ENCODE measurements at regions not wholly inside any gene's neighbourhood (a gene's known extent, or its start where the extent isn't known, plus 50 kb on each side); places are given as distances from the start of the nearest gene placed in this dataset.

DNA sequence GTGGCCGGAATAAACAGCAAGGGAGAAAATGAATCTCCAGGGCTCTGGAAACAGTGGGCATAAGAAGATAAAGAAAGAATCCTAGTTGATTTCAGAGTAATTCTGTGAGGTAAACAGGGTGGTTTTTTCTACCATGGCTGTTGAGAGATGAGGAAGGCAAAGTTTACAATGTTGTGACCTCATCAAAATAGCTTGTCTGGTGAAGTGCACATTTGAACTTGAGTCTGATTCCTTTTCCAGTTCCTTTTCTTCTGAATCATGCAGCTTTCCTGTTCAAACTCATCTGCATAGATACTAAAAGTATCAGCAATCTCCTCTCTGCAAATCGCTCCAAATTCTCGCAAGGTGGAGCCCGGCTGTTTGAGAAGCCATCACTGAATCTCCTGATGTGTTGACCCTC is 161.7 kb downstream of the PLPP3 start:
- no peak for DNase-seq

DNA sequence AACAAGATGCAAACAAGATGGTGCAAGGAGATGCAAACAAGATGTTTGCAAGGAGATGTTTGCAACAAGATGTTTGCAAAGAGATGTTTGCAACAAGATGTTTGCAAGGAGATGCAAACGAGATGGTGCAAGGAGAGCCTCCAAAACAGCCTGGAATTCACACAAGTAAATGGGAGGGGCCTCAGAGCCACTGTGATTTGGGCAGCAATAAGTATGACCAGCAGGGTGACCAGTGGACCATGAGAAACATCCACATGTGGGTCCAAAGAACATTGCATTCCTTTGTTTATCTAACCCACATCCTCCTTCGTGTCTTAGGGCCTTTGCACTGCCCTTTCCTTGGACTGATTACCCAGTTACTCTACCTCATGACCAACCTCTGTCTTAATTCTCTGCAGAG is 162.9 kb downstream of the PLPP3 start:
- DNase-seq, result no peak

DNA sequence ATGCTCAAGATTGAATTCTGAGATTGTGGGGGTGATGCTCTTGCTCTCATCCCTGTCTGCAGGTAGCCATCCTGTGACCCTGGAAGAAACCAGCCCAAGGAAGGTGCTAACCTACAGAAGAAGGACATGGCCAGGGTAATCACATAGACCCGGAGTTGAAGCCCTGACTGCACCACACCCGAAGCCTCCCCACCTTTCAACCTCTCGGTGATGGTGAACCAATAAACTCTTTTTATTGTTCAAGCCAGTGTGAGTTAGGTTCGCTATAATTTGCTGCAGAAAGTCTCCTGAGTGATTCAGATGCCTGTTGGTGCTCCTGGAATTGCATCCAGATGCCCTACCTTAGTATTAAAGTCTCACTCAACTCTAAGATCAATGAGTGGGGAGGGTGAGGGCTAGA is 163.6 kb downstream of the PLPP3 start:
- no peak for DNase-seq

DNA sequence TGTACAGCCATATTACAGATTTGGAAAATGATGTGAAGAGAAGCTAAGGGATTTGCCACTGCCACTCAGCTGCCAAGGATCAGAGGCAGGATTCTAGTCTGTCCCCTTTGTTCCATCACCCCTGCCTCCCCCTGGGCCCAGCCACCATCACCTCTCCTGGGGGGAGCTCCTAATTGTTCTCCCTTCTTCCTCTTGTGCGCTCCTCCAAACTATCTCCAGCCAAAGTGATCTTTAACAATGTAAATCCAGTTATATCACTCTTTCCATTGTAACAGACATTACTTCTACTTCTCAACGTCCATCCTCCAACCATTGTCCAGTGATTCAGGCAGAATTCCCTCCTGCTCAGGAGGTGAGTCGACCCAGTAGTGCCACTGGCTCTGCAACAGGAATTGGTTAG is 164.1 kb downstream of the PLPP3 start:
- no peak for DNase-seq

DNA sequence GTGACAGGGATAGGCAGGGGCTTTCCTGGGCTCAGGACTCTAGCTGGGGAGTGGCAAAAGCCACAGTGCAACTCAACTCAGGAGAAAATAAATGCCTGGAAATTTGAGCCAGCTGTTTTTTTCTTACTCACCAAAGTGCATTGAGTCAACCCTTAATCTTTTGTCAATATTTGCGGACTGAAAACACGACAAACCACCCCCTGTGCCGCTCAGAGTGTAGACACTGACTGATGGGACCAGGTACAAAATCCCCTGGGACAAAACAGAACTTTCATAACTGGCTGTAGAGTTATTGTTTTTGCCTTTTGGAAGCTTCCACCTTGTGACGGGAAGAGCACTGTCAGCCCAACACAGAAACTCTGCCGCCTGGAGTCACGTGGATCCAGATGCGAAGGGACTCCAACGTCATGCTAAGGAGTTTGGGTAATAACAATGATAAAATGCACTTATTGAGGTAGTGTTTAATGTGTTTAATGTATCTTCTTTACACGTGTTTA is 164.6 kb downstream of the PLPP3 start:
- no peak for DNase-seq

DNA sequence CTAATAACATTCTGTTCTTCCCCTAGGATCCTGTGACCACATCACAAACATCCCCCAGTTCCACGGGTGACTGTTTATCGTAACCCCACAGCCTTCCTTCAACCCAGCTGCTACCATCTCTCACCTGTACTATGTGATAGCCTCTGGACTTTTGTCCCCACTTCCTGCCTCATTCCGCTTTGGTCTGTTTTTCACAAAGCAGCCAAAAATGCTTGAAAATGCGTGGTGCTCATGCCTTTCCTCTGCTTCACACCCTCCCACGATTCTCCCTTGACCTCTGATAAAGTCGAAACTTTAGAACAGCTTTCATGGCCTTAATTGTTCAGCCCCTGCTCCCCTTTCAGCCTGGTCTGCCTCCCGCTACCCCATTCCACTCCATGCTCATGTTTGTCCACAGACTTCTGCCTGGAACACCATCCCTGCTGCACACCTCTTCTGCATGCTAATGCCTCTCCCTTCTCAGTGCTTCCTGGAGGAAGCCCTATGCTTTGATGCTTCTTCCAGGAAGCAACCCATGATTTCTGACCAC is 165.6 kb downstream of the PLPP3 start:
- no peak for DNase-seq

DNA sequence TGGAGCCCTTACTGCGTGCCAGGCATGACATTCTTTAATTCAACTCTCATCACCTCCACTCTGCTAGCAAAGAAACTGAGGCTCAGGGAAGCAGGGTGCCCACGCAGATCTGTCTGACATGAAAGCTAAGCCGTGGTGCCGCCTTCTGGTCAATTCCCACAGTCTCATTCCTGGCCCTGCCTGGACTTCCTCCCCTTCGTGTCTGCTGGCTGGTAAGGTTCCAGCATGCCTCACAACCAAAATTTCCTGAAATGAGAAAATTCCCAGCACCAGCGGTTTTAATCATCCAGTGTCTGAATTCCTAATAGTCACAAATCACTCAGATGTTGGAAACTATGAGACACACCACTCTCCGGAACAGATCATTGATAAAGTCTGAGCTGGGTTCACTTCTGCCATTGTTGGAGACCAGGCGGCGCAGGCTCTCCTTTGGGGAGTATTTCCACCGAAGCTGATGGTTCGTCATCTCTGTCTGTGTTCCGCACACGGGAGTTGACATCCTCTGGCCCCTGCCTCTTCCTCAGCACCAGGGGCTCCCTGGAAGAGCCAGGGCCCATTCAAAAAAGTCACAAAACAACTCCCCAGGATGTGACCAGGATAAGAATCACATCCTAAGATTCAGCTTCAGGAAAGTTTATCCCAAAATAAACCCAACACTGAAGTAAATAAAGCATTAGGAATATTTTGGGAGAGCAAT is 167.7 kb downstream of the PLPP3 start:
- DNase-seq, result no peak

DNA sequence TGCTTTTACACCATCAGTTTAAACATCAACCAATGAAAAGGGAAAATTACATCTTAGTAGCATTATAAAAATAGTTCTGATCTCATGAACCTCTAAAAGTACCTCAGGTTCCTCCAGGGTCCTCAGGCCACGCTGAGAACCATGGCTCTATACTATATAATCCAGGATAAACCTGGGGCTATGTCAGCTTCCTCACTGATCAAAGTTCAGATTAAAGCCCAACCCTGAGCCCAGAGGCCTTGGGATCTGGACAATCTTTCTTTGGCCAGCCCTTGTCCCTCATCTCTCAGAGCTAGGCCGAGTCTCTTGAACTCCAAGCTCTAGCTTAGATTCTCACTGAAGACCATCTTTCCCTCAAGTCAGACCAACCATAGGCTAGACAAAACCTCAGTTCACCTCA is 168.3 kb downstream of the PLPP3 start:
- DNase-seq, result no peak

DNA sequence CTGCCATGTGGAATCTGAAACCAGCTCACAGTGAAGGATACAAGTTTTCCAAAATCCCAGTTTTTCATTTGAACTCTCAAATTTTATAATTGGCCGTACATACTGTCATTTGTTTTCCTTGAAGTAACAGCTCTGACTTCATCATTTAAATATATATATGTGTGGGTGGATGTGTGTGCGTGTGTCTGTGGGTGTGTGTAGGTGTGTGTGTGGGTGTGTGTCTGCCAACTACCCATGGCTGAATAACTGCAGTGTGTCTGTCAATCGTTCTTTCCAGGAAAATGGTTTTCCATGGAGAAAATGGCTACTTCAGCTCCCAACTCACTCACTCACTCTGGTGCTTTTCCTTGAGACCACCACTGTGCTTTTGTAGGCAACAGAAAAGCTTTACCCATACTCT is 169.0 kb downstream of the PLPP3 start:
- no peak for DNase-seq

DNA sequence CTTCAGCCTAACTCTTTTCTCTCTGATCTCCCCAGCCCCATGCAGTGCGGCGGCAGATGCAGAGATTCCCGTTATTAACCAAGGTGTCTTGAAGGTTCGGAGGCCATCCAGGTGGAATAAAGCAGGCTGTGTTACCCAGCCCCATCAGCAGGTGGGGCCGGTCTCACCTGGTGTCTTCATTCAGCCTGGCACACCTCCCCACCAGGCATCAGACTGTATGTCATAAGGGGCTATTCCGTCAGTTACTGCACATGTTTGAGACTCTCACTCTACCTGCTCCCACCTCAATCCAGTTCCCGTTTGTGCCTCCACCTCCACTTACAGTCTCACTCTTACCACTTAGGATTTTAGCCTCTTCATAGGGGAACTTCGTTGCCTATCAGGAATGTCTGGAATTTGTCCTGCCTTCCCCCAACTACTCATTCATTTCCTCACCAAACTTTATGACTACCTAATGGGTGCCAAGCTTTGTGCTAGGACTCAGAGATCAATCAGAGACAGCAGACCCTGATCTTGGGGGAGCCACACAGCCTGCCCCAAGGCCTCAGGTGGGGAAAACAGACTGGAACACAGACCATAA is 170.2 kb downstream of the PLPP3 start:
- no peak for DNase-seq

DNA sequence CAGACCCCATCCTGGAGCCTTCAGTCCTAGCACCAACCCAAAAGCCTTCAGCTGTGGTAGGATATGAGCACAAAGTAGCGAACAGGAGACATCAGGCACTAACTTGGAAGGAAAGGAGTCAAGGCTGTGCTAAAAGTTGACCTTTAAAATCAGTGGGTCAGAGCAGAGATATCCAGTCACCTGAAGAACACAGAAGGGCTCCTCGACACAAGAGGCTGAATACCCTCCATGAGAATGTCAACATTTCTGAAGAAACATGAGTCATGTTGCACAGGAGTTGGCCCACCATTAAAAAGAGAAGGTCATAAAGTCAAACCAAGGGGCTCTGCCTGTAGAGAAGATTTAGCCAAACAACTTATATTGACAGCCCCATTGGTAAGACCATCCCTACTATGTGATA is 172.5 kb downstream of the PLPP3 start:
- DNase-seq, result no peak

DNA sequence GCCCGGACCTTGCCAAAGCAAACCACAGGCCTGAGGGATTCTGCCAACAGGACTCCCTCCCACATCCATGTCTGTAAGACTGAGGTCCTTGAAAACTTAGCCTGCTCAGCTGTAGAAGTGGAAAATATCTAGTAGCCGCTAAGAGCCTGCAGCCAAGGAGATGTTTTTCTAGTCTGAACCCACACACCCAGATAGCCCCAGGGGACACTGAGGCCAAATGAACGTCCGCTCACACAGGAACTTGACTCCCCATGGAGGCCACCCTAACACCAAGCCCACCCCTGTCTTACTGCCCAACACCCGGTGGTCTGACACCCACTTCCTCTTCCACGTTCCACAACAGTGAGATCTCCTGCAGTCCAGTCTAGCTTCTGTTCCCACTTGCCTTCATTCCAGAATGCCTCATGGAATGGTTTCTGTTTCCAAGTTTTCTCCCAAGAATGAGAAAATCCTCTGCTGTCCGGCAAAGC is 174.8 kb downstream of the PLPP3 start:
- no peak for DNase-seq

DNA sequence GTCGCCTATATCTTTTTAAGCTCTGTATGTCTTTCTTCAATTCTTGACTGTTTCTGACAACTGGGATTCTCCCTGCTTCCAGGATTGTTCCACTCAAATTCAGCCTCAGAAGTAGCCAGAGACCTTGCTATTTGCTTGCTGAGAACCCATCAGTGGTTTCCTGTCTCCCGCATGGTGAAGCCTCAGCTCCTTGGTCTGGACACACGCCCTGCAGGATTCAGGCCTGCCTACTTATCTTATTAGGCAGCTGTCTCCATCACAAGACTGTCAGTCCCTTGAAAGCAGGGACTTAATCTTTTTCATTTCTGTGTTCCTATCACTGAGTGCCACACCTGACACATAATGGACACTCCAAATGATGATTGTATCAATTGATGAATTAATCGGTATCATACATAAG is 175.3 kb downstream of the PLPP3 start:
- no peak for DNase-seq

DNA sequence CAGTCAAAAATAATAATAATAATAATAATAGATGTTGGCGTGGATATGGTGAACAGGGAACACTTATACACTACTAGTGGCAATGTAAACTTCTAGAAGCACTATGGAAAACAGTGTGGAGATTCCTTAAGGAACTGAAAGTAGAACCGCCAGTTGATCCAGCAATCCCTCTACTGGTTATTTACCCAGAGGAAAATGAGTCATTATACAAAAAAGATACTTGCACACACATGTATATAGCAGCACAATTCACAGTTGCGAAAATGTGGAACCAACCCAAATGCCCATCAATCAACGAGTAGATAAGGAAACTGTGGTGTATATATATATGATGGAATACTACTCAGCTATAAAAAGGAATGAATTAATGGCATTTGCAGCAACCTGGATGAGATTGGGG is 176.0 kb downstream of the PLPP3 start:
- DNase-seq, result no peak

DNA sequence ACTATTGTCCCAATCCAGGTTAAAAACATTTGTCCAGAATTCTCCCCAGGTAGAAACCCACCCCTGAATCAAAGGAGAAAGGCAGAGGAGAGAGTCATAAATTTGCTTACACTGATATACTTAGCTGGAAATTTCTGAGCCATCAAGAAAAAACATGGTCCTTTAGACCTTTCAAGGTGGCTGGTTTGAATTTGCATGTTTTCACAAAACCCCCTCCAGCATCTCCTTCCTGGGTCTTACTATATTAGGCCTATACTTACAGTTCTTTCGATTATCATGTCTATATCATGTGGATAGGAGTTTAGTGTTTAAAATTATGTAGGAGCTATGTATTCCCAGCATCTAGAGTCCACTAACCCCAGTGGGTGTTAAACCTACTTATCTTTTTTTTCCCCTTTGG is 178.2 kb downstream of the PLPP3 start:
- DNase-seq, result no peak

DNA sequence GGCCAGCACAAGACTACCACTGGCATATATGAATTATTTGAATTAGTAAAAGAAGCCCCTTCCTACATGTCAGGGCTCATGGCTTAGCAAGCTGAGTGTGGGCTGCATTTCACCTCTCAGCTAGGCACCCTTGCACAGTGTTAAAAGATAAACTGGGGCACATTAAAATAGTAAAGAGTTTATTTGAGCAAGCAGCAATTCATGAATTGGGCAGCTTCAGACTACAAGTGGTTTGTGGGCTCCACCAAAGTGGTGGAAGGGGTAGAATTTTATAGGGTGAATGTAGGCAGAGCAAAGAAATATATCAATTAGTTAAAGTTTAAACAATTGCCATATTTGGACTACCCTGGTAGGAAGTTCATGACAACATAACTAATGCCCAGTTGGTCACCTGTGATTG is 178.8 kb downstream of the PLPP3 start:
- no peak for DNase-seq

DNA sequence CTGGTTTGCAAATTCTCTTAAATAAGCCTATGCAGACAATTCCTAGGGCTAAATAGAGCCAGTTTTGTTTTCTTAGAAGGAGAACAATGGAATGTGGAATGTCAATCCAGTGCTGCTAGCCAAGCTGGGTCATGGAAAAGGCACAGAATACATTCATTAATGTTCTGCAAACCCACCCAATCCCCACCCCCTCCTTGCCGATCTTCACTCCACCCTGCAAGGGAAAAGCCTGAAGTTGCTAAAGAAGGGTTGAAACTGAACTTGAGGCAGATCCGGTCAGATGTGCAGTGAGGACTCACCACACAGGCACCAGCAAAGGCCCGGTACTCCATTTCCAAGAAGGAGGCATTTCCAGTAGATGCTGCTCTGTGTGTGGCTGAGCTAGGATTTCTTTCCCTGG is 179.6 kb downstream of the PLPP3 start:
- no peak for DNase-seq

DNA sequence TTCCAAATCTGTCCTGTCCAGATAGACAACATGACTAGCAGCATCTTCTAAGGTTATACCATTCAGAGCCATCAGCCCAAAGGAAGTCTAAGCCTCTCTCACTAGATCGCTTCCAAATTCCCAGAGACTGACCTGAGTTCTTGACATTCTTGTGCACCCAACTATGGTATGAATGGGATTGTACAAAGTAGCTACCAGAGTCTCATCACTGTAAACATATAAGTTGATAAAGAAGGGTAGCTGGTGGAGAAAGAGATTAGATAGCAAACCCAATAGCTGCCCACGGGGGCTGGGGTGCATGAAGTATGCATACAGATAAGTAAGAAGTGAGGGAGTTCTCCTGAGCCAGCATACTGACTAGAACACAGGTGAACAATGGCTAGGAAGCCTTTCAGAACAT is 180.0 kb downstream of the PLPP3 start:
- no peak for DNase-seq

DNA sequence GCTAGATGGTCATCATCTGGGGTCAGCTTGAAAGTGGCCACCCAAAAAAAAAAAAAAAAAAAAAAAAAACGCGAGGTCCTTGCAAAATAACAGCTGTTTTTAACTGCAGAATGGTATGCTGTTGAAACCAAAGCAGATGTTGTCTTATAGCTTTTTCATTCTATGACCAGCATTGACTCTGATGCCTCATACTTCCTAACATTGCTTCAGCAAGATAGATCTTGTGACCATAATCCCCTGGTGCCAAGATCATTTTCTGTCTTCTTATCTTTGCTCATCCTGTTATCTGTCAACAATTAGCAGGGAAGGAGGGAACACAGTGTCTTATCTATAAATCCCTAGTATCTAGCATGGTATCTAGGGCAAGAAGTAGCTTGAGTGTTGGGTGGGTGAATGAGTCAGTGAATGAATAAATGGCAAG is 181.5 kb downstream of the PLPP3 start:
- no peak for DNase-seq

DNA sequence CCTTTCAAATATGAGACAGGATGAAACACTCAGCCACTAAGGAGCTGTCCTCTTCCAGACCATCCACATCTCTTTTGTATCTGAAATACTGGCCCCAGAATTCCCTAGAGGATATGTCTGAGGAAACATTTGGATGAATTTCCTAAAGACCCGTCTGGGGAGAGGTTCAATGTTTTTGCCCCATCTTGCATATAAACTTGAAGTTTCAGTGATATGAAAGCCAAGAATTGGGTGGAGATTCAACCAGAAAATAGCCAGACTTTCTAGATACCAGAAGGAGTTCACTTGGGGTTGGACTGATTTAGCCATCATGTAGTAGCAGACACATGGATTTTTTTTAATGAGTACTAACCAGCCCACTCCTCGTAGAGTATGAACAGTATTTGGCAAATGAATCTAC is 182.0 kb downstream of the PLPP3 start:
- no peak for DNase-seq

DNA sequence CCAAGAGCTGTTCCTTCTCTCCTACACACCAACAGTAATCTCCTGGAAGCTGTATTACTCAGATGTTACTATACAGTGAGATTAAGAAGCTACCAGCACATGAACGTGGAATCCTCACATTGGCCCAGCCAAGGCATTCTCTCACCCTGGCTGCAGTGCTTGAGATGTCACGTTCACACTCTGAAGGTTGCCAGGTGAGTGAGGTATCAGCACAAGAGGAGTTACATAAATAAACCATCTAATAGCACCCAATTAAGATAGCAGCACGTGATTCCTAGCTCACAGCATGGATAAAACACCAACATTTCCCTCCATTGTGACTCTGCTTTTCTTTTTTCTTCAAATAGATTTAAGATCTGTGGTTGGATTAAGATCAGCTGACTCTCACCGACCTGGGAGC is 182.8 kb downstream of the PLPP3 start:
- DNase-seq, result no peak

DNA sequence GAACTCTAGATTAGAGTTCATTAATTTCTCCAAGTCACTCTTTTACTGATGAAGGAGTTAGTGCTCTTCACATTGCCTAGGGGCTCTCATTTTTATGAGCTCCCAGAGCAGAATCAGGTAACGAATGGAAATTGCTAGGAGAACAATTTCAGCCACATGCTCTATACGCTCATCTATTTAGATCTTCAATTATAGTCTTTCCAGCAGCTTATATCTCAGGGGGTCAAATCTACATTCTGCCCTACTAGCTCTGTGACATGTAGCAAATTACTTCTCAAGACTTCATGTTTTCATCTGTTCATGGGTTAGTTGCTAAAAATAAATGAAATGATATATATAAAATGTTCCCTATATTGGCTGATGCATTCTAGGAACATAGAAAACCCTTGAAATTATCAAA is 183.6 kb downstream of the PLPP3 start:
- no peak for DNase-seq

DNA sequence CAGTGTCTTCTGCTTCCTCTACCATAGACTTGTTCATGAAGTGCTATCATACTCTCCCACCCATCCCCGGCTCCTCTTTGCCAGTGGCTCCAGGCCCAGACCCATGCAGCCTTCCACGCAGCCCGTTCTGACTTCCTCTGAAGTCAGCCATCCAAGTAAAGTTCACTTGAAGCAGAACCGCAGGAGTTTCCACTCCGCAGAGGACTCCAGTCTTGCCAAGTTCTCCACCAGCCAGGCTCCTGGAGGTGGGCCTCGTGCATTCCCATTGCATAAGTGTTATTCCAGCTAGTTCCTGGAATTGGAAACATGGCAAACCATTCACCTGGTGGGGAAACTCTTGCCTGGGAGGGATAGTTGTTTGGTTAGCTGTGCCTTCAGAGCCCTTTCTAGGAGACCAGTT is 185.1 kb downstream of the PLPP3 start:
- no peak for DNase-seq

DNA sequence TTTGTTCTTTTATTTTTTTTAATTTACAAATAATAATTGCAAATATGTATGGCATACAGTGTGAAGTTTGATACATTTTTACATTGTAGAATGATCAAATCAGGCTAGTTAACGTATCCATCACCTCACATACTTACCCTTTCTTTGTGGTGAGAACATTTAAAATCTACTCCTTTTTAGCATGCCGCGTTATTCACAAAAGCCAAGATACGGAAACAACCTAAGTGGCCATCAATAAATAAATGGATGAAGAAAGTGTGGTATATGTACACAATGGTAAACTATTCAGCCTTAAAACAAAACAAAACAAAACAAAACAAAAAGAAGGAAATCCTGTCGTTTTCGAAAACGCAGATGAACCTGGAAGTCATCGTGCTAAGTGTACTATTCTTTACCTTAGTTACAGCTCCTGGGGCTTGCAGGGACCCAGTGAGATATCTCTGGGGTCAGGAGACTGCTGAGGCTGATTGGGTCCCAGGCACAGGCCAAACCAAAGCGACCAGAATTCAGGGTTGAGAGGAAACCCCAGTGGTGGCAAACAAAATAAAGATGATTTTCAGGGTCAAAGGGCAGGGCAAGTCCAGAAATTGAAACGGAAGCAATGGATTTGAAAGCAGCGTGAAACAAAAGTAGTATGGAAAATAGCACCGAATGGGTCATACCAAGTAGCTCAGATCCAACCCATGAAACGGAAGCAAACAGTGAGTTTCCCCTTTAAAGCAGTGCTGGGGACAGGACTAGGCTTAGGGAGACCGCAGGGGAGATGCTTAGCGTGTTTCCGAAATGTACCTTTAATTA is 188.2 kb downstream of the PLPP3 start:
- DNase-seq, result no peak
